ENCODE measurements at regions not wholly inside any gene's neighbourhood (a gene's known extent, or its start where the extent isn't known, plus 50 kb on each side); places are given as distances from the start of the nearest gene placed in this dataset.

DNA sequence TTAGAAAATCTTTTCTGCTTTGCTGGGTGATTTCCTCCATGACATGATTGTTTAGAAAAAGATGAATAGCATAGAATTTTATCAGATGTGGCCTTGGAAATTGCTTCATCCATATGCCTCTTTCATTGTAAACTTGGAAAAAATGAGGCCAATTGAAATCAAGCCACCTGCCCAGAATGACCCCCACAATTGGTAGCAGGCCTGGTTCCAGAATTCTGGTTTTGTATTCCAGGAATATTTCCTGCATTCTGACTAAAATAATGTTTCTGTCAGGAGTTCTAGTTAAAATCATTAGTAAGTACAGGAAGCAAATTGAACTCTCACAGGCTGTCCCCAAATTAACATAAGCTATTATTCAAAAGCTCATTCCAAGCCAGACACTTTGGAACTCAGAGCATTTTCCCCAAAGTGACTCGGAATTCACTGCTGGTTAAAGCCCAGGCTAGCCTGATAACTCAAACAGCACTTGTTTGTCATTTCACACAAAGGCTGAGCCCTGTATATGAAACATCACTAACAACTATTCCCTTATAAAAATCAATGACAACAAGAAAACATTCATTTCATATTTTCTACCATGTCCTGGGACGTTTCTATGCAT lies 75.1 kb upstream of the ADCY2 start:
- Histone ChIP-seq H3K27me3 (ENCODE audit: control insufficient read depth, insufficient read depth, low read length) (no peaks in the 10 kb centered on the region), H3K4me3 (ENCODE audit: low read length) (no peak overlapping the region), H3K4me1 (ENCODE audit: control insufficient read depth, insufficient read depth, low read length) (no peaks in the 10 kb centered on the region), H3K9ac (ENCODE audit: low read length) (no peak overlapping the region), H3K27ac (ENCODE audit: low read depth, low read length) (no peak overlapping the region), H3K36me3 (ENCODE audit: control insufficient read depth, insufficient read depth, low read length) (no peaks in the 10 kb centered on the region)

DNA sequence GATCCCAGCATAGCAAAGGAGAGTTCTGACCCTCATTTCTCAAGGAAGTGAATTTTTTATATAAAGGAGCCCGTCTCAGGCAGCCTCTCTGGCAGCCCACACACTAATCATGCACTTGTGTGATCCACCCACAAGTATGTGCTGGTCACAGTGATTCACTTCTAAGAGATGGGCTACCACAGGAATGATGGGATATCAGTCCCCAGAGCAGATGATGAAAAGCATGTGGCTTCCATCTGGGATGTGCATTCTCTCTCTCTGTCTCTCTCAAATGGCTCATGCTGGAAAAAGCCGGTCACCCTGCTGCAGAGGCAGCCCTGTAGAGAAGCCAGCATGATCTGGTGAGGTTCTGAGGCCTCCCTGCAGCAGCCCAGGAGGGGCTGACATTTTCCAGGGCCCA lies 74.2 kb upstream of the ADCY2 start:
- no peak overlapping the region for H3K27ac ChIP-seq (ENCODE audit: low read depth, low read length)
- H3K36me3 ChIP-seq (ENCODE audit: control insufficient read depth, insufficient read depth, low read length): no peaks in the 10 kb centered on the region
- H3K27me3 ChIP-seq (ENCODE audit: control insufficient read depth, insufficient read depth, low read length): no peaks in the 10 kb centered on the region
- H3K4me1 ChIP-seq (ENCODE audit: control insufficient read depth, insufficient read depth, low read length): no peaks in the 10 kb centered on the region
- H3K4me3 ChIP-seq (ENCODE audit: low read length): no peak overlapping the region
- H3K9ac ChIP-seq (ENCODE audit: low read length): no peak overlapping the region

DNA sequence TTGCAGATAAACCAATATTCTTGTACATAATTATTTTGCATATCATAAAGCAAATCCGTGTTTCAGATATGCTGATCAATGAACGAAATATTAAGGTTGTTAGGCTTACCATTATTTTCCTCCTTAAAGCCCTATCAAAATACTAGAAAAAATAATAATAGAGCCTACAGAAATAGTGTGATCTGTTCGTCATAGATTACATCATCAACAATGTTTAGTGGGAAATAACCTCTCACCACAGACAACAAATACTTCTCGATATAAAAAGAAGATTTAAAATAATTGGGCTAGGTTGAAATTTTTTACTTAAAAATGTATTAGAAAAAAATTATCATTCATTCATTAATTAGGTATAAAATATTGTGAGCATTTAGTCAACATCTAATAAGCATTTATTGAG lies 71.0 kb upstream of the ADCY2 start:
- no peak overlapping the region for H3K4me3 ChIP-seq (ENCODE audit: low read length)
- no peak overlapping the region for H3K27ac ChIP-seq (ENCODE audit: low read depth, low read length)
- H3K36me3 ChIP-seq (ENCODE audit: control insufficient read depth, insufficient read depth, low read length): no peaks in the 10 kb centered on the region
- no peak overlapping the region for H3K9ac ChIP-seq (ENCODE audit: low read length)
- H3K4me1 ChIP-seq (ENCODE audit: control insufficient read depth, insufficient read depth, low read length): no peaks in the 10 kb centered on the region
- no peaks in the 10 kb centered on the region for H3K27me3 ChIP-seq (ENCODE audit: control insufficient read depth, insufficient read depth, low read length)

- H3K27me3 ChIP-seq (ENCODE audit: control insufficient read depth, insufficient read depth, low read length): no peaks in the 10 kb centered on the region
- H3K36me3 ChIP-seq (ENCODE audit: control insufficient read depth, insufficient read depth, low read length): no peaks in the 10 kb centered on the region
- H3K4me1 ChIP-seq (ENCODE audit: control insufficient read depth, insufficient read depth, low read length): no peaks in the 10 kb centered on the region
- no peak overlapping the region for H3K4me3 ChIP-seq (ENCODE audit: low read length)
- no peak overlapping the region for H3K27ac ChIP-seq (ENCODE audit: low read depth, low read length)
- no peak overlapping the region for H3K9ac ChIP-seq (ENCODE audit: low read length)
Measured at GRCh38 chr5:7325975-7326913, 69.7 kb upstream of the ADCY2 start.

DNA sequence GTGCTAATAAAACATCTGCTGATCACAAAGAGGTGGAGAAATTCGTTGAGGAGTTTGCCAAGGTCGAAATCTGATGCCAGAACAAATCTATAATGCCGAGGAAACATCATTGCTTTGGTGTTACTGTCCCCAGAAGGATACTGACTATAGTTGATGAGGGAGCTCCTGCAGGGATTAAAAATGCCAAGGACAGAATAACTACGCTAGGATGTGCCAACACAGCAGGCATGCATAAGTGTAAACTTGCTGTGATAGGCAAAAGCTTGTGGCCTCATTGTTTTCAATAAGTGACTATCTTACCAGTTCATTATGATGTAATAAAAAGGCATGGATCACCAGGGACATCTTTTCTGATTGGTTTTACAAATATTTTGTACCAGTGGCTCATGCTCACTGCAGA lies 66.8 kb upstream of the ADCY2 start:
- H3K4me3 ChIP-seq (ENCODE audit: low read length): no peak overlapping the region
- no peaks in the 10 kb centered on the region for H3K27me3 ChIP-seq (ENCODE audit: control insufficient read depth, insufficient read depth, low read length)
- H3K9ac ChIP-seq (ENCODE audit: low read length): no peak overlapping the region
- no peaks in the 10 kb centered on the region for H3K4me1 ChIP-seq (ENCODE audit: control insufficient read depth, insufficient read depth, low read length)
- H3K27ac ChIP-seq (ENCODE audit: low read depth, low read length): no peak overlapping the region
- H3K36me3 ChIP-seq (ENCODE audit: control insufficient read depth, insufficient read depth, low read length): no peaks in the 10 kb centered on the region

DNA sequence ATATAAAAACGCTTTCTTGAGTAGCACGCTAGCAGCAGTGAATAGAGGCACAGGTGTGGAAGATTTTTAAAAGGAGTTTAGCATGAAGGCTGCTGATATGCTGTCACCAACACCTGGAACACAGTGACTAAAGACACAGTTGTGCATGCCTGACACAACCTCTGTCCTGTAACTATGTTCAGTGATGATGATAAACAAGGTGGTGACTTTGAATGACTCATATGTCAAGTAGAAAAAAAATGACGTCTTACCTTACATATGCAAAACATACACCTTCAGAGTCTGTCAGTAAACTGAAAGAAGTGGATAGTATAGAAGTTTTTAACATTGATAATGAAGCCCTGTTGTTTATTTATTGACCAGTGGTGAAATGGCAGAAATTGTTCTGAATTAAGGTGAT lies 66.2 kb upstream of the ADCY2 start:
- Histone ChIP-seq H3K27me3 (ENCODE audit: control insufficient read depth, insufficient read depth, low read length) (no peaks in the 10 kb centered on the region), H3K36me3 (ENCODE audit: control insufficient read depth, insufficient read depth, low read length) (no peaks in the 10 kb centered on the region), H3K4me1 (ENCODE audit: control insufficient read depth, insufficient read depth, low read length) (no peaks in the 10 kb centered on the region), H3K27ac (ENCODE audit: low read depth, low read length) (no peak overlapping the region), H3K9ac (ENCODE audit: low read length) (no peak overlapping the region), H3K4me3 (ENCODE audit: low read length) (no peak overlapping the region)

- Histone ChIP-seq H3K27me3 (ENCODE audit: control insufficient read depth, insufficient read depth, low read length) (no peaks in the 10 kb centered on the region), H3K27ac (ENCODE audit: low read depth, low read length) (no peak overlapping the region), H3K9ac (ENCODE audit: low read length) (no peak overlapping the region), H3K4me1 (ENCODE audit: control insufficient read depth, insufficient read depth, low read length) (no peaks in the 10 kb centered on the region), H3K4me3 (ENCODE audit: low read length) (no peak overlapping the region), H3K36me3 (ENCODE audit: control insufficient read depth, insufficient read depth, low read length) (no peaks in the 10 kb centered on the region)
Measured at GRCh38 chr5:7330256-7330655, 65.7 kb upstream of the ADCY2 start.

GRCh38 chr5:7331131-7331530 lies 64.8 kb upstream of the ADCY2 start:
- no peaks in the 10 kb centered on the region for H3K27me3 ChIP-seq (ENCODE audit: control insufficient read depth, insufficient read depth, low read length)
- no peak overlapping the region for H3K4me3 ChIP-seq (ENCODE audit: low read length)
- no peaks in the 10 kb centered on the region for H3K36me3 ChIP-seq (ENCODE audit: control insufficient read depth, insufficient read depth, low read length)
- no peak overlapping the region for H3K27ac ChIP-seq (ENCODE audit: low read depth, low read length)
- no peaks in the 10 kb centered on the region for H3K4me1 ChIP-seq (ENCODE audit: control insufficient read depth, insufficient read depth, low read length)
- no peak overlapping the region for H3K9ac ChIP-seq (ENCODE audit: low read length)

All from rectal smooth muscle tissue (tissue), 1 donor.